PC-3 (cell line): ENCODE measurements at regions not wholly inside any gene's neighbourhood (a gene's known extent, or its start where the extent isn't known, plus 50 kb on each side); places are given as distances from the start of the nearest gene placed in this dataset.
A peak's percentile ranks its signal among the peaks of the same experiment; 100 is the strongest.

Experiments
- ATAC-seq: fragments of 200-7000 bp; cut with Tn5 transposase; 2 replicates; pipeline ENCODE4 v1.9.1; 2020; ENCODE audit warnings: mild to moderate bottlenecking, moderate library complexity
- BruUV-seq: library from RNA; stranded (reverse); fragments of 400-500 nt; replicated peaks from 2 replicates; lab custom pipeline; 2021; lab: Mats Ljungman, UMichigan
- CTCF ChIA-PET: fragments of 300-600 bp; sonication (Branson Sonifier 250); formaldehyde crosslinking; loops from one replicate; lab custom pipeline; 2022; ENCODE audit warnings: antibody characterized with exemption; lab: Charles Lee
- POLR2A ChIA-PET: fragments of 300-600 bp; sonication (Branson Sonifier 250); formaldehyde crosslinking; loops from one replicate; lab custom pipeline; 2022; ENCODE audit warnings: antibody characterized with exemption; ENCODE audit not compliant: unreplicated experiment; lab: Charles Lee
- DNase-seq: peaks from one replicate; pipeline ENCODE4 v3.0.0-alpha.2; 2015
- H2AFZ ChIP-seq: fragments of 300-600 bp; sonication (generic); 2 replicates; pipeline ENCODE4 v1.6.0; 2016; ENCODE audit warnings: antibody characterized with exemption, low read length
- H3F3A ChIP-seq: fragments of 300-600 bp; sonication (generic); one replicate; pipeline ENCODE4 v1.6.0; 2017; ENCODE audit warnings: antibody characterized with exemption, low read length, control low read depth, mild to moderate bottlenecking; ENCODE audit not compliant: unreplicated experiment
- H3K27ac ChIP-seq: fragments of 300-600 bp; sonication (generic); 2 replicates; pipeline ENCODE4 v1.5.1; 2016; ENCODE audit warnings: mild to moderate bottlenecking, low read length
- H3K27me3 ChIP-seq: fragments of 300-600 bp; sonication (generic); 2 replicates; pipeline ENCODE4 v1.6.1; 2016; ENCODE audit warnings: low read length, mixed read lengths
- H3K36me3 ChIP-seq: fragments of 300-600 bp; sonication (generic); 2 replicates; pipeline ENCODE4 v1.6.1; 2016; ENCODE audit warnings: low read depth, mixed run types, low read length, mixed read lengths
- H3K4me1 ChIP-seq: fragments of 300-600 bp; sonication (generic); 2 replicates; pipeline ENCODE4 v1.5.1; 2016; ENCODE audit warnings: low read length; ENCODE audit not compliant: insufficient read depth
- H3K4me2 ChIP-seq: fragments of 300-600 bp; sonication (generic); 2 replicates; pipeline ENCODE4 v1.6.0; 2016; ENCODE audit warnings: low read length
- H3K4me3 ChIP-seq: fragments of 300-600 bp; sonication (generic); 2 replicates; pipeline ENCODE4 v1.5.1; 2016; ENCODE audit warnings: mild to moderate bottlenecking, low read length, mixed read lengths
- H3K79me2 ChIP-seq: fragments of 300-600 bp; sonication (generic); 2 replicates; pipeline ENCODE4 v1.6.1; 2017; ENCODE audit warnings: low read length, mixed read lengths
- H3K9ac ChIP-seq: fragments of 300-600 bp; sonication (generic); 2 replicates; pipeline ENCODE4 v1.6.0; 2016; ENCODE audit warnings: mild to moderate bottlenecking, low read length
- H3K9me2 ChIP-seq: fragments of 300-600 bp; sonication (generic); replicated peaks from 2 replicates; pipeline ENCODE4 v1.6.1; 2016; ENCODE audit warnings: mixed run types, low read length, mixed read lengths
- H3K9me3 ChIP-seq: fragments of 300-600 bp; sonication (generic); 2 replicates; pipeline ENCODE4 v1.6.1; 2016; ENCODE audit warnings: low read length, mixed read lengths
- H4K20me1 ChIP-seq: fragments of 300-600 bp; sonication (generic); 2 replicates; pipeline ENCODE4 v1.6.1; 2016; ENCODE audit warnings: low read length, mixed read lengths
- CTCF ChIP-seq: fragments of 300-600 bp; sonication (generic); conservative IDR thresholded peaks from 2 replicates; pipeline ENCODE4 v1.5.1; 2017; ENCODE audit warnings: antibody characterized with exemption, low read depth, mild to moderate bottlenecking, low read length
- EZH2 ChIP-seq: fragments of 300-600 bp; sonication (generic); IDR thresholded peaks from one replicate; pipeline ENCODE4 v1.6.1; 2017; ENCODE audit warnings: antibody characterized with exemption, mild to moderate bottlenecking, low read length; ENCODE audit not compliant: unreplicated experiment
- EZH2phosphoT487 ChIP-seq: fragments of 300-600 bp; sonication (generic); IDR thresholded peaks from 2 replicates; pipeline ENCODE4 v1.6.1; 2018; ENCODE audit warnings: mild to moderate bottlenecking, antibody characterized with exemption, low read length, borderline replicate concordance
- intact Hi-C: fragments of 100-400 bp; cut with micrococcal nuclease; formaldehyde crosslinking; loops from 2 replicates; pipeline ENCODE4 v1.9.0; 2023

GRCh38 chr16:49024896-49025295 is 256.7 kb downstream of the CBLN1 start:
- H3K9ac ChIP-seq, result no peak overlapping the region
- H2AFZ ChIP-seq, result no peak overlapping the region
- ATAC-seq, result no peak
- no peaks in the 10 kb centered on the region for H3F3A ChIP-seq
- H4K20me1 ChIP-seq, result no peaks in the 10 kb centered on the region
- no peaks in the 10 kb centered on the region for H3K79me2 ChIP-seq
- H3K4me2 ChIP-seq, result no peak overlapping the region
- no peak overlapping the region for H3K4me3 ChIP-seq
- intact Hi-C loops, result no loop called here
- H3K27ac ChIP-seq, result no peak overlapping the region
- TF ChIP-seq EZH2 (no peak), CTCF (no peak), EZH2phosphoT487 (no peak)
- H3K9me3 ChIP-seq, result no peaks in the 10 kb centered on the region
- POLR2A ChIA-PET, result no interaction called here
- no peaks in the 10 kb centered on the region for H3K36me3 ChIP-seq
- no TSS peak for BruUV-seq
- CTCF ChIA-PET, result no interaction called here
- DNase-seq, result no peak
- H3K9me2 ChIP-seq, result no peaks in the 10 kb centered on the region
- no peaks in the 10 kb centered on the region for H3K27me3 ChIP-seq
- H3K4me1 ChIP-seq, result peaks cover 39% of the 10 kb centered on the region

GRCh38 chr16:49024016-49024415 is 257.6 kb downstream of the CBLN1 start:
- Histone ChIP-seq H3K4me3 (no peak overlapping the region), H4K20me1 (no peaks in the 10 kb centered on the region), H3K9me3 (no peaks in the 10 kb centered on the region), H3K9ac (no peak overlapping the region), H3K4me1 (peaks cover 45% of the 10 kb centered on the region), H3K27ac (no peak overlapping the region), H3K27me3 (no peaks in the 10 kb centered on the region), H3K79me2 (no peaks in the 10 kb centered on the region), H3F3A (no peaks in the 10 kb centered on the region), H3K9me2 (no peaks in the 10 kb centered on the region), H3K36me3 (no peaks in the 10 kb centered on the region), H2AFZ (no peak overlapping the region), H3K4me2 (no peak overlapping the region)
- no TSS peak for BruUV-seq
- POLR2A ChIA-PET, result no interaction called here
- TF ChIP-seq CTCF (no peak), EZH2phosphoT487 (no peak), EZH2 (no peak)
- ATAC-seq, result no peak
- no peak for DNase-seq
- CTCF ChIA-PET, result no interaction called here
- intact Hi-C loops, result no loop called here

GRCh38 chr16:49023050-49023449 is 258.6 kb downstream of the CBLN1 start:
- ChIA-PET POLR2A (interaction anchor here (0.5 kb wide), 1 partner anchor 400 kb away, joined by 3 read pairs; no protein-coding TSS in a partner anchor), CTCF (interaction anchor here (0.5 kb wide), 1 partner anchor 1400 kb away, joined by 5 read pairs; no protein-coding TSS in a partner anchor)
- H3K36me3 ChIP-seq, result no peaks in the 10 kb centered on the region
- no peaks in the 10 kb centered on the region for H3K9me2 ChIP-seq
- H3F3A ChIP-seq, result no peaks in the 10 kb centered on the region
- H3K4me1 ChIP-seq, result peaks cover 47% of the 10 kb centered on the region
- peak; percentile 79 for ATAC-seq
- H3K9ac ChIP-seq, result no peak overlapping the region
- no peaks in the 10 kb centered on the region for H3K79me2 ChIP-seq
- peak overlapping the region; percentile 57 for H3K27ac ChIP-seq
- no peaks in the 10 kb centered on the region for H3K27me3 ChIP-seq
- BruUV-seq, result no TSS peak
- no peaks in the 10 kb centered on the region for H3K9me3 ChIP-seq
- H3K4me3 ChIP-seq, result no peak overlapping the region
- H2AFZ ChIP-seq, result no peak overlapping the region
- intact Hi-C loops, result no loop called here
- peak; percentile 74 for DNase-seq
- peak overlapping the region; percentile 40 for H3K4me2 ChIP-seq
- no peaks in the 10 kb centered on the region for H4K20me1 ChIP-seq
- no peak for TF ChIP-seq EZH2
- TF ChIP-seq CTCF, result no peak
- TF ChIP-seq EZH2phosphoT487, result no peak
